ENCODE measurements at regions not wholly inside any gene's neighbourhood (a gene's known extent, or its start where the extent isn't known, plus 50 kb on each side); places are given as distances from the start of the nearest gene placed in this dataset.

DNA sequence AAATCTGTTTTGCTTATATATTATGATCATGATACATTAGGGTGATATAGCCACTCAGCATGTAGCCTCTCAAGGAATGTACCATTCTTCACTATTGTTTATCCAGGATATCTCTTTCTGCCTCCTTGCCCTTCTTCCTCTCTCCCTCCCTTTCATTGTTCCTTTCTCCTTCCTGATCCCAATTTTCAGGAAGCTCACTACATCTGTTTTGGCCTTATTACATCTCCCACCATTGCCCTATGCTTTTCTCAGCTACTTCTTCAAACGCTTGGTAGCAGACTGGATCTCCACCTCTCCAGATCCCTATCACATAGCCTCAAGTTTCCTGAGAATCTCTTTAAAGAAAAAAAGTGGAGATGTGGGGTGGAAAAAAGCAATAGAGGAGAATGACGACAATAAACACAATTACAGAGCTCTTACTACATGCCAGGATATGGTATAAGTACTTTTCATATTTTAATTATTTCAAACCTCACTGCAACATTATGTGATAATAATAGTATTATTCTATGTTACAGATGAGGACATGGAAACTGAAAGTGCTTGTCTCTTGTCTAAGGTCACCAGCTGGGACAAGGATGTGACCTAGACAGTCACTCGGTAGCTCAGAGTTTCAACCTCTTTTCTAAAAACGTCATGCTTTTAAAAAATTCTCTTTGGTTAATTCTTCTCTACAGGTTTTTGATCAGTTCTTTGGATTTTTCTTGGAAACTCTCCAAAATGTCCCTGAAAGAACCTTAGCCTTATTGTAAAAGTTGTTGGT lies 959.1 kb downstream of the CDH11 start:
- DNase-seq (ENCODE audit: low spot score) = no peak

DNA sequence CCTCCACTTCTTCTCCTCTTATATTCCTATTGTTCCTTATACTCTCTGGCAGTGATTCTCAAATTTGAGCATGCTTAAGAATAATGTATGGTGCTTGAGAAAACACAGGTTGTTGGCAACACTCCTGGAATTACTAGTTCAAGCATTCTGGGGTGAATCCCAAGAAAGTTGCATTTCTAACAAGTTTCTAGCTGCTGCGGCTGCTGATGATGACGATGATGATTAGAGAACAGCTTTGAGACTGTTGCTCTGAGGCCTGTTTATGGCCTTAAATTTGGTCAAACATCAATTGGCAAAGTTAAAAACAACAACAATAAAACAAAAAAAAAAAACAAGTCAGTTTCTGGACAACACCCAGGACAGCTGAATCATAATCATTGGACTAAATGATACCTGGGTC lies 961.9 kb downstream of the CDH11 start:
- no peak for DNase-seq (ENCODE audit: low spot score)

- no peak for DNase-seq (ENCODE audit: low spot score)
Measured at GRCh38 chr16:64158941-64159588, 962.8 kb downstream of the CDH11 start.

DNA sequence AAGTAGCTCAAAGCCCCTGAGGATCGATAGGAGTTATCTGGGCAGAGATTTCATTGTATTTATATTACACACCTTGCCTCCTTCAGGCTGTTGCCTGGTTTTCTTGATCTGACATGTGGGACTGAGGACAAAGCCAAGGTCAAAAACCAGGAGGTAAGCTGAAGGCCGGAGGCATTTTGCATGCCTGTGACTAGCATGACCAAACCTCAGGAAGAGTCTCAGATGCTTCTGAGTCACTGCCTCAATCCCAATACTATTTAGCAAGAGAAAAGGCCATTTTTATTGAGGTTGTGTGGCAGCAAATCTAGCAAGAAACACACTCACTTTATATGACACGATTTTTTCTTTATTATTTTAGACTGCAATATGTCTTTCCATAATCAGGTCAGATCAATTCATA lies 968.1 kb downstream of the CDH11 start:
- DNase-seq (ENCODE audit: low spot score) = no peak

DNA sequence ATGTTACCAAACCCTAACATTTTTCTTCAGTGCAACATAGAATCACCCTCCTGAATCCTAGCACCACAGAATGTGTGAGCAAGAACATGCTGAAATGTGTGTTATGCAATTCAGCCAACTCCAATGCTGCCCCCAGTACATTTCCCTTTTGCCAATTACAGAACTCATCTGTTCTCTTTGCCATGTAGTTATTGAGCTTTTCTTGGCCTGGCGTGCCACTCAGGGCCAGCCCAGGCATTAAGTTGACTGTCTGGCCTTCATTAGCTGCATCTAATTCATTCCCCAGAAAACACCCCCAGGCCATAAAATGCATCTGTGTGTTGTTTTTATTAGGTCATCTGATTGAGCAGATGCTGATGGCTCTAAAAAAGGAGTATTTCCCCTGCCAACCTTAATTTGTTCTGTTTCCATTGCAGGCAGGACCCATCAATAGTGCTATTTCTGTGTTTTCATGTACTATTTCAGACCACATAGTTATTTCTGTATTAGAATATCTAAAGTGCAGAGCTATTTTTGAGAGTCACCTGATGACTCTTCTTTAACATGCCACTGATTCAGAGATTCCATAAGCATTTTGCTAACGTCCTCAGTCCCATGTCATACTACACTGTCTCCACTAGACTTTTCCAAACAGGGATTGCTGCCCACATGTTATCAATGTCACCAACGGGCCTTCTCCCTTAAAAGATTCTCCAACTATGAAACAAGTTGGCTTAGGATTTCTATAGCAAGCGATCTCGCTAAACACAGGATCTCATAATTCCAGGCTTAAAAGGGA lies 969.7 kb downstream of the CDH11 start:
- no peak for DNase-seq (ENCODE audit: low spot score)

- no peak for DNase-seq (ENCODE audit: low spot score)
Measured at GRCh38 chr16:64150193-64150592, 971.7 kb downstream of the CDH11 start.

DNA sequence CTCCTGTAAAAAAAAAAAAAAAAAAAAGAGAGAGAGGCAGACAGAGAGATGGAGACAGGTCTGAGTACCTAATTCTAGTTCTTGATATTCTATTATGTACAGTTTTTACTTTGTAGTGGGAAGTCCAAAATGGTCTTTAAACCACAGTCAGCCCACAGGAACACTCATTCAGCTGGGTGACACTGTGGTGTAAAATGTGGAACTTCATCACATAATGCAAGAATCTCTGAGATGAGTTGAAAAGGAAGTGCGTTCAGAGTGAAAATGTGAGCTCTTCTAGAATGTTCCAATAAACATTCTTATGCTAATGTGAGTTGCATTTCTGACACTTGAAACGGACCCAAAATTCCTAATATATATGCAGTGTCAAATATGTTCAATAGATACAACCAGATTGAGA lies 972.1 kb downstream of the CDH11 start:
- no peak for DNase-seq (ENCODE audit: low spot score)

DNA sequence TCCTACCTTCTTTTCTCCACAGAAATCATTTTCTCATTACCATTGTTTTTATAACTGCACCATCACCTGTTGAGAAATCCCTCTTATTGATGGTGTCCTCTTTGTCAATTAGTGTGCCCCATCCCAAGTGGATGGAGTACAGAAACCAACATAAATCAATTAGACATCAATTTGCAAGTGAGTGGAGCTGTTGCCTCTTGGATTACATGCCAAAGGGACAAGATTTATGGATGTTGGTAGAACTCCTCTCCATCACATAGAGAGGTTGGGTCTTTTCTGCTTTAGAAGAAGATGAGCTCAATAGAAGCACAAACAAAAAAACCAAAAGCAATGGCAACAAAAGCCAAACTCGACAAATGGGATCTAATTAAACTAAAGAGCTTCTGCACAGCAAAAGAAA lies 973.5 kb downstream of the CDH11 start:
- DNase-seq (ENCODE audit: low spot score) = no peak

DNA sequence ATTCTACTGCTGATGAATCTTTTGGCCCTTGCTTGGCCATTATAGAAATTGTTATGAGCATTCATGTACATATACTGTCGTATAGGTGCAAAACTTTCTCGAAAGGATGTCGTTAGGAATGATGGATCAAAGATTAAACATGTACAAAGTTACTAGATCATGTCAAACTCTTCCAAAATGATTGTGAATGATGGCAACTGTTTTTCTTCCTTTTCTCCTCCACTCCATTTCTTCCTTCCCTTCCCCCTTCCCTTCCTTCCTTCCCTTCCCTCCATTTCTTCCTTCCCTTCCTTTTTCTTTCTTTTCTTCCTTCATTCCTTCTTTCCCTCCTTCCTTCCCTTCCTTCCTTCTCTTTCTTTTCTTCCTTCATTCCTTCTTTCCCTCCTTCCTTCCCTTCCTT lies 973.9 kb downstream of the CDH11 start:
- no peak for DNase-seq (ENCODE audit: low spot score)

GRCh38 chr16:64144617-64145016 lies 977.2 kb downstream of the CDH11 start:
- DNase-seq (ENCODE audit: low spot score) = no peak

- no peak for DNase-seq (ENCODE audit: low spot score)
Measured at GRCh38 chr16:64138621-64139020, 983.2 kb downstream of the CDH11 start.

- no peak for DNase-seq (ENCODE audit: low spot score)
Measured at GRCh38 chr16:64138006-64138405, 983.9 kb downstream of the CDH11 start.

GRCh38 chr16:64136743-64137142 lies 985.1 kb downstream of the CDH11 start:
- no peak for DNase-seq (ENCODE audit: low spot score)

DNA sequence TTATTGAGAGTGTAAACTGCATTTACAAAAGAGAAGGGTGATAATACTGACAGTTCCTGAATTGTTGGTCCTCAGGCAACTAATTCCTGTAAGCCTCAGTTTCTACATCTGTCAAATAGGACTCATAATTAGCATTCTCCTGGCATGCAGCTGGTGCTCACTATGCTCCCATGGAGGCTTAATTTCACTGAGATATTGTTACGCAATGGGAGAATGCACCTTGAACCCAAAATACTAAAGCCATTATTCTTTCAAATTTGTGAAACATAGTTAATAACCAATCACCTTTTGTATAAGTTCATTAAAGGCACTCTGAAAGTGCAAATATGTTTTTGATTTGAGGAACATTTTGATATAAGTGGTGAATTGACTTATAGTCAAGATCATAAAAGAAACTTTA lies 985.5 kb downstream of the CDH11 start:
- DNase-seq (ENCODE audit: low spot score) = no peak

GRCh38 chr16:64133366-64133765 lies 988.5 kb downstream of the CDH11 start:
- no peak for DNase-seq (ENCODE audit: low spot score)

GRCh38 chr16:64132759-64133361 lies 989.0 kb downstream of the CDH11 start:
- DNase-seq (ENCODE audit: low spot score) = no peak

DNA sequence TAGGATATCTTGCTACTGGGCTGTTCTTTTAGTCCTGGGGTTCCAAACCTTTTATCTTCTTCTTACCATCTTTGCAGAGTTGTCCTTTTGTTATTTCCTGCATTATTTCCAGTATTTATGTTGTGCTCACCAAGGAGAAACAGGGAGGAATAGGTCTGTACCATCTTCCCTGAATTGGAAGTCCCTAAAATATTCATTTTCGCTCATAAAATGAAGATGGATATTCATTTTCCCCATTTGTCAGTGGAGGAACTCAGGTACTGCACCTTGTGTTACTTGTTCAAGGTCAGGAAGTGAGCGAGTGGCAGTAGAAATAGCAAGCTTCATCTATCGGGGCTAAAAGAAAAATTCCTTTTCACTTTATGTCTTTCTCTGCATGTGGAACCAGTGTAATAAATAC lies 989.7 kb downstream of the CDH11 start:
- no peak for DNase-seq (ENCODE audit: low spot score)

GRCh38 chr16:64131423-64131822 lies 990.4 kb downstream of the CDH11 start:
- DNase-seq (ENCODE audit: low spot score) = no peak

DNA sequence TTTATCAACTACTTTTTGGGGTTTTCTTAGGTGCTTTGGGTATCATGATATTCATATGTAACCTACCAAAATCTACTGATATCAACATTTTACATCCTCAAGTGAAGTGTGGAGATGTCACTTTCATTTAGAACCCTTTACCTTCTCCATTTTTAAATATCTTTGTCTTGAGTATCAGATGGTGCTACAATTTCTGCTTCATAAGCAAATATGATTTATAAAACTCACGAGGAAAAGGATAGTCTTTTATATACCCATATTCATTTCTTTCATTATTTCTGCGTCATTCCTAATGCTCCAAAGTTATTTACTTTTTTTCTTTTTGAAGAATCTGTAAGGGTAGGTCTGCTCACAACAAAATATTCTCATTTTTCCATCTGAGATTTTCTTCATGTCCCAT lies 991.7 kb downstream of the CDH11 start:
- DNase-seq (ENCODE audit: low spot score) = no peak

GRCh38 chr16:64122177-64122576 lies 999.7 kb downstream of the CDH11 start:
- no peak for DNase-seq (ENCODE audit: low spot score)

GRCh38 chr16:64121473-64121872 lies 1000.4 kb downstream of the CDH11 start:
- DNase-seq (ENCODE audit: low spot score) = no peak

- DNase-seq (ENCODE audit: low spot score) = no peak
Measured at GRCh38 chr16:64116151-64116550, 1005.7 kb downstream of the CDH11 start.

DNA sequence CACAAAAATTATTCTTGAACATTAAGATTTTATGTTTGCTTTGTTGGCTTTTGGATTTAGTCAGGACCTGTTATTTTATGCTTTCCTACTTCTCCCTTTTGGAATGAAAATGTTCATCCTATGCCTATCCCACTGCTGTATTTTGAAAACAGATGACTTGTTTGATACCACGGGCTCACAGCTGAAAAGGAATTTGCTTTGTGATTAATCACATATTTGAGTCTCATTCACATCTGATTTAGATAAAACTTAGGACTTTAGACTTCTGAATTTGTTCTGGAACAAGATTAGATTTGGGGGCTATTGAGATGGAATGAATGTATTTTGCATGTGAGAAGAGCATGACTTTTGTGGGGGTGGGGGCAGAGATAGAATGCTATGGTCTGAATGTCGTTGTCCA lies 1012.6 kb downstream of the CDH11 start:
- DNase-seq (ENCODE audit: low spot score) = no peak

Measured in HuH-7 (cell line).